GM12892 (cell line): ENCODE measurements at regions not wholly inside any gene's neighbourhood (a gene's known extent, or its start where the extent isn't known, plus 50 kb on each side); places are given as distances from the start of the nearest gene placed in this dataset.

Experiments
- POLR2A ChIP-seq: IDR thresholded peaks from 2 replicates; pipeline ENCODE4 v1.6.1; 2011; ENCODE audit warnings: low read depth, low read length, control low read depth
- POLR2AphosphoS5 ChIP-seq: IDR thresholded peaks from 2 replicates; pipeline ENCODE4 v1.6.1; 2011; ENCODE audit warnings: low read depth, low read length, control low read depth

- TF ChIP-seq POLR2AphosphoS5 (no peak), POLR2A (no peak)
These were observed 236.4 kb upstream of the DAB2 start for GRCh38 chr5:39661026-39661779.
